ENCODE measurements at regions not wholly inside any gene's neighbourhood (a gene's known extent, or its start where the extent isn't known, plus 50 kb on each side); places are given as distances from the start of the nearest gene placed in this dataset.
"Not testable (repeated sequence)": the region's sequence is repeated elsewhere in the genome, so short reads cannot be mapped to it uniquely, and the experiment has no call there.

- not testable (repeated sequence) for H3K27ac ChIP-seq (ENCODE audit: low read length); H3K9me2 ChIP-seq (ENCODE audit: insufficient read depth, low read length); H3K4me2 ChIP-seq (ENCODE audit: low read length); H3F3A ChIP-seq (ENCODE audit: insufficient read depth, low read length, poor library complexity, severe bottlenecking); H2AFZ ChIP-seq (ENCODE audit: low read depth, low read length); H3K36me3 ChIP-seq (ENCODE audit: insufficient read depth, low read length); H4K20me1 ChIP-seq (ENCODE audit: insufficient read depth); H3K27me3 ChIP-seq (ENCODE audit: insufficient read depth, low read depth, low read length); H3K79me2 ChIP-seq (replicated peaks; ENCODE audit: insufficient read depth, low read length); H3K4me3 ChIP-seq (ENCODE audit: low read length); H3K9ac ChIP-seq (ENCODE audit: low read length); H3K9me3 ChIP-seq (ENCODE audit: low read length)
These were observed 858.8 kb downstream of the TUBA3C start for GRCh38 chr13:18322821-18323220.

- not testable (repeated sequence) for H3K9me2 ChIP-seq (ENCODE audit: insufficient read depth, low read length); H4K20me1 ChIP-seq (ENCODE audit: insufficient read depth)
These were observed 862.0 kb downstream of the TUBA3C start for GRCh38 chr13:18319653-18320052.

GRCh38 chr13:18303240-18303813, 878.3 kb downstream of the TUBA3C start:
- not testable (repeated sequence) for H3F3A ChIP-seq (ENCODE audit: insufficient read depth, low read length, poor library complexity, severe bottlenecking); H3K27ac ChIP-seq (ENCODE audit: low read length); H3K4me2 ChIP-seq (ENCODE audit: low read length); H3K9ac ChIP-seq (ENCODE audit: low read length); H3K27me3 ChIP-seq (ENCODE audit: insufficient read depth, low read depth, low read length); H4K20me1 ChIP-seq (ENCODE audit: insufficient read depth); H3K79me2 ChIP-seq (replicated peaks; ENCODE audit: insufficient read depth, low read length); H3K9me3 ChIP-seq (ENCODE audit: low read length); H3K9me2 ChIP-seq (ENCODE audit: insufficient read depth, low read length); H3K4me3 ChIP-seq (ENCODE audit: low read length); H2AFZ ChIP-seq (ENCODE audit: low read depth, low read length); H3K36me3 ChIP-seq (ENCODE audit: insufficient read depth, low read length)

More at GRCh38 chr13:18319653-18320052, 862.0 kb downstream of the TUBA3C start:
- H3F3A ChIP-seq (ENCODE audit: insufficient read depth, low read length, poor library complexity, severe bottlenecking); H3K4me2 ChIP-seq (ENCODE audit: low read length); H2AFZ ChIP-seq (ENCODE audit: low read depth, low read length); H3K4me3 ChIP-seq (ENCODE audit: low read length); H3K36me3 ChIP-seq (ENCODE audit: insufficient read depth, low read length); H3K9me3 ChIP-seq (ENCODE audit: low read length); H3K27ac ChIP-seq (ENCODE audit: low read length); H3K9ac ChIP-seq (ENCODE audit: low read length); H3K79me2 ChIP-seq (replicated peaks; ENCODE audit: insufficient read depth, low read length); H3K27me3 ChIP-seq (ENCODE audit: insufficient read depth, low read depth, low read length): not testable (repeated sequence)

- H3K9ac ChIP-seq (ENCODE audit: low read length); H3F3A ChIP-seq (ENCODE audit: insufficient read depth, low read length, poor library complexity, severe bottlenecking); H2AFZ ChIP-seq (ENCODE audit: low read depth, low read length); H4K20me1 ChIP-seq (ENCODE audit: insufficient read depth); H3K9me3 ChIP-seq (ENCODE audit: low read length); H3K4me2 ChIP-seq (ENCODE audit: low read length); H3K79me2 ChIP-seq (replicated peaks; ENCODE audit: insufficient read depth, low read length); H3K9me2 ChIP-seq (ENCODE audit: insufficient read depth, low read length); H3K36me3 ChIP-seq (ENCODE audit: insufficient read depth, low read length); H3K27me3 ChIP-seq (ENCODE audit: insufficient read depth, low read depth, low read length); H3K27ac ChIP-seq (ENCODE audit: low read length); H3K4me3 ChIP-seq (ENCODE audit: low read length): not testable (repeated sequence)
These were observed 880.7 kb downstream of the TUBA3C start for GRCh38 chr13:18300968-18301367.

- not testable (repeated sequence) for H3K36me3 ChIP-seq (ENCODE audit: insufficient read depth, low read length); H3K9me2 ChIP-seq (ENCODE audit: insufficient read depth, low read length); H3K4me2 ChIP-seq (ENCODE audit: low read length)
These were observed 884.3 kb downstream of the TUBA3C start for GRCh38 chr13:18297359-18297758.

GRCh38 chr13:18296617-18297016, 885.0 kb downstream of the TUBA3C start:
- not testable (repeated sequence) for H4K20me1 ChIP-seq (ENCODE audit: insufficient read depth); H3K4me3 ChIP-seq (ENCODE audit: low read length); H3K36me3 ChIP-seq (ENCODE audit: insufficient read depth, low read length); H3K27ac ChIP-seq (ENCODE audit: low read length); H3K9ac ChIP-seq (ENCODE audit: low read length); H3K4me2 ChIP-seq (ENCODE audit: low read length); H3K9me2 ChIP-seq (ENCODE audit: insufficient read depth, low read length); H3K79me2 ChIP-seq (replicated peaks; ENCODE audit: insufficient read depth, low read length); H3F3A ChIP-seq (ENCODE audit: insufficient read depth, low read length, poor library complexity, severe bottlenecking); H3K27me3 ChIP-seq (ENCODE audit: insufficient read depth, low read depth, low read length); H2AFZ ChIP-seq (ENCODE audit: low read depth, low read length); H3K9me3 ChIP-seq (ENCODE audit: low read length)

More at GRCh38 chr13:18297359-18297758, 884.3 kb downstream of the TUBA3C start:
- H3K4me3 ChIP-seq (ENCODE audit: low read length); H3K9ac ChIP-seq (ENCODE audit: low read length); H3K9me3 ChIP-seq (ENCODE audit: low read length); H3K79me2 ChIP-seq (replicated peaks; ENCODE audit: insufficient read depth, low read length); H3F3A ChIP-seq (ENCODE audit: insufficient read depth, low read length, poor library complexity, severe bottlenecking); H3K27me3 ChIP-seq (ENCODE audit: insufficient read depth, low read depth, low read length); H2AFZ ChIP-seq (ENCODE audit: low read depth, low read length); H4K20me1 ChIP-seq (ENCODE audit: insufficient read depth); H3K27ac ChIP-seq (ENCODE audit: low read length): not testable (repeated sequence)

GRCh38 chr13:18294311-18294710, 887.3 kb downstream of the TUBA3C start:
- H3K9me2 ChIP-seq (ENCODE audit: insufficient read depth, low read length); H4K20me1 ChIP-seq (ENCODE audit: insufficient read depth); H3K9me3 ChIP-seq (ENCODE audit: low read length); H3K36me3 ChIP-seq (ENCODE audit: insufficient read depth, low read length); H3K4me2 ChIP-seq (ENCODE audit: low read length); H3K79me2 ChIP-seq (replicated peaks; ENCODE audit: insufficient read depth, low read length); H3K27me3 ChIP-seq (ENCODE audit: insufficient read depth, low read depth, low read length); H3K27ac ChIP-seq (ENCODE audit: low read length); H3K9ac ChIP-seq (ENCODE audit: low read length); H3F3A ChIP-seq (ENCODE audit: insufficient read depth, low read length, poor library complexity, severe bottlenecking); H2AFZ ChIP-seq (ENCODE audit: low read depth, low read length); H3K4me3 ChIP-seq (ENCODE audit: low read length): not testable (repeated sequence)

GRCh38 chr13:18286848-18287247, 894.8 kb downstream of the TUBA3C start:
- H4K20me1 ChIP-seq (ENCODE audit: insufficient read depth); H2AFZ ChIP-seq (ENCODE audit: low read depth, low read length); H3F3A ChIP-seq (ENCODE audit: insufficient read depth, low read length, poor library complexity, severe bottlenecking); H3K27me3 ChIP-seq (ENCODE audit: insufficient read depth, low read depth, low read length); H3K9me3 ChIP-seq (ENCODE audit: low read length); H3K4me3 ChIP-seq (ENCODE audit: low read length); H3K36me3 ChIP-seq (ENCODE audit: insufficient read depth, low read length); H3K9me2 ChIP-seq (ENCODE audit: insufficient read depth, low read length); H3K79me2 ChIP-seq (replicated peaks; ENCODE audit: insufficient read depth, low read length); H3K27ac ChIP-seq (ENCODE audit: low read length); H3K4me2 ChIP-seq (ENCODE audit: low read length); H3K9ac ChIP-seq (ENCODE audit: low read length): not testable (repeated sequence)
